ENCODE measurements at regions not wholly inside any gene's neighbourhood (a gene's known extent, or its start where the extent isn't known, plus 50 kb on each side); places are given as distances from the start of the nearest gene placed in this dataset.

- no peak for TF ChIP-seq POLR2A (IDR thresholded peaks at IDR 0.05)
- TF ChIP-seq, protein P1, sequence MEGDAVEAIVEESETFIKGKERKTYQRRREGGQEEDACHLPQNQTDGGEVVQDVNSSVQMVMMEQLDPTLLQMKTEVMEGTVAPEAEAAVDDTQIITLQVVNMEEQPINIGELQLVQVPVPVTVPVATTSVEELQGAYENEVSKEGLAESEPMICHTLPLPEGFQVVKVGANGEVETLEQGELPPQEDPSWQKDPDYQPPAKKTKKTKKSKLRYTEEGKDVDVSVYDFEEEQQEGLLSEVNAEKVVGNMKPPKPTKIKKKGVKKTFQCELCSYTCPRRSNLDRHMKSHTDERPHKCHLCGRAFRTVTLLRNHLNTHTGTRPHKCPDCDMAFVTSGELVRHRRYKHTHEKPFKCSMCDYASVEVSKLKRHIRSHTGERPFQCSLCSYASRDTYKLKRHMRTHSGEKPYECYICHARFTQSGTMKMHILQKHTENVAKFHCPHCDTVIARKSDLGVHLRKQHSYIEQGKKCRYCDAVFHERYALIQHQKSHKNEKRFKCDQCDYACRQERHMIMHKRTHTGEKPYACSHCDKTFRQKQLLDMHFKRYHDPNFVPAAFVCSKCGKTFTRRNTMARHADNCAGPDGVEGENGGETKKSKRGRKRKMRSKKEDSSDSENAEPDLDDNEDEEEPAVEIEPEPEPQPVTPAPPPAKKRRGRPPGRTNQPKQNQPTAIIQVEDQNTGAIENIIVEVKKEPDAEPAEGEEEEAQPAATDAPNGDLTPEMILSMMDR (IDR thresholded peaks at IDR 0.05) = no peak
Observed at GRCh38 chr1:234969581-234970400, 158.8 kb downstream of the TOMM20 start.
